GM23248 (cell line): ENCODE measurements at regions not wholly inside any gene's neighbourhood (a gene's known extent, or its start where the extent isn't known, plus 50 kb on each side); places are given as distances from the start of the nearest gene placed in this dataset.
A peak's percentile ranks its signal among the peaks of the same experiment; 100 is the strongest.

Experiments used
- DNase-seq: peaks from one replicate; pipeline ENCODE4 v3.0.0-alpha.2; 2015
- H2AFZ ChIP-seq: fragments of 200-600 bp; sonication (generic); 2 replicates; pipeline ENCODE4 v1.6.1; 2016; ENCODE audit warnings: antibody characterized with exemption
- H3F3A ChIP-seq: fragments of 200-600 bp; sonication (generic); 2 replicates; pipeline ENCODE4 v1.6.1; 2016; ENCODE audit warnings: mild to moderate bottlenecking, antibody characterized with exemption, mixed run types; ENCODE audit not compliant: insufficient read depth
- H3K27ac ChIP-seq: fragments of 200-600 bp; sonication (generic); 2 replicates; pipeline ENCODE4 v1.5.1; 2016; ENCODE audit warnings: mild to moderate bottlenecking
- H3K27me3 ChIP-seq: fragments of 200-600 bp; sonication (generic); replicated peaks from 2 replicates; pipeline ENCODE4 v1.6.1; 2016; ENCODE audit warnings: mild to moderate bottlenecking; ENCODE audit not compliant: insufficient read depth
- H3K36me3 ChIP-seq: fragments of 200-600 bp; sonication (generic); 2 replicates; pipeline ENCODE4 v1.6.1; 2016; ENCODE audit warnings: low read depth, mild to moderate bottlenecking
- H3K4me1 ChIP-seq: fragments of 200-600 bp; sonication (generic); 2 replicates; pipeline ENCODE4 v1.6.1; 2016; ENCODE audit warnings: mild to moderate bottlenecking; ENCODE audit not compliant: insufficient read depth
- H3K4me2 ChIP-seq: fragments of 200-600 bp; sonication (generic); one replicate; pipeline ENCODE4 v1.6.1; 2016; ENCODE audit warnings: mild to moderate bottlenecking; ENCODE audit not compliant: unreplicated experiment
- H3K4me3 ChIP-seq: fragments of 200-600 bp; sonication (generic); 2 replicates; pipeline ENCODE4 v1.5.1; 2016; ENCODE audit warnings: mild to moderate bottlenecking
- H3K79me2 ChIP-seq: fragments of 200-600 bp; sonication (generic); 2 replicates; pipeline ENCODE4 v1.6.1; 2016; ENCODE audit warnings: mild to moderate bottlenecking; ENCODE audit not compliant: insufficient read depth
- H3K9ac ChIP-seq: fragments of 200-600 bp; sonication (generic); 2 replicates; pipeline ENCODE4 v1.6.1; 2016; ENCODE audit warnings: mild to moderate bottlenecking
- H3K9me2 ChIP-seq: fragments of 200-600 bp; sonication (generic); 2 replicates; pipeline ENCODE4 v1.6.1; 2016; ENCODE audit warnings: mixed run types, mild to moderate bottlenecking, moderate library complexity; ENCODE audit not compliant: insufficient read depth
- H3K9me3 ChIP-seq: fragments of 200-600 bp; sonication (generic); one replicate; pipeline ENCODE4 v1.6.1; 2017; ENCODE audit warnings: low read depth
- H4K20me1 ChIP-seq: fragments of 200-600 bp; sonication (generic); 2 replicates; pipeline ENCODE4 v1.6.0; 2016; ENCODE audit not compliant: insufficient read depth
- EZH2 ChIP-seq: fragments of 200-600 bp; sonication (generic); IDR thresholded peaks from 2 replicates; pipeline ENCODE4 v1.6.1; 2018; ENCODE audit warnings: antibody characterized with exemption, mild to moderate bottlenecking; ENCODE audit not compliant: insufficient read depth, poor library complexity, severe bottlenecking
- EZH2phosphoT487 ChIP-seq: fragments of 200-600 bp; sonication (generic); IDR thresholded peaks from 2 replicates; pipeline ENCODE4 v1.6.1; 2018; ENCODE audit warnings: antibody characterized with exemption, moderate library complexity, mild to moderate bottlenecking, low read depth; ENCODE audit not compliant: insufficient read depth
- WGBS, 2 experiments: methylation state at CpG; one replicate each; pipeline ENCODE4 v1.1.6; 2015 to 2017; ENCODE audit warnings: low lambda C conversion rate in 2 of 2, low coverage in 1 of 2; ENCODE audit errors: missing lambda C conversion rate in 2 of 2; 5-methylcytosine and 5-hydroxymethylcytosine counted together
- in situ Hi-C: fragments of 300-500 bp; cut with MboI; formaldehyde crosslinking; loops from 2 replicates; pipeline ENCODE4 v1.15.0; 2020

- Histone ChIP-seq H3K4me1 (no peaks in the 10 kb centered on the region), H3F3A (no peaks in the 10 kb centered on the region), H3K27ac (no peak overlapping the region), H3K4me3 (no peak overlapping the region), H3K9me3 (no peaks in the 10 kb centered on the region), H3K9me2 (no peaks in the 10 kb centered on the region), H3K9ac (no peak overlapping the region), H3K36me3 (no peaks in the 10 kb centered on the region), H3K27me3 (no peaks in the 10 kb centered on the region), H2AFZ (no peak overlapping the region), H3K4me2 (no peak overlapping the region), H3K79me2 (no peaks in the 10 kb centered on the region), H4K20me1 (no peaks in the 10 kb centered on the region)
- peak; percentile 7 for DNase-seq
- TF ChIP-seq EZH2, result no peak
- no peak for TF ChIP-seq EZH2phosphoT487
- WGBS, 2 experiments, result 17 to 26% methylated on average over 4 of the region's 4 CpGs
- in situ Hi-C loops, result no loop called here
Observed at GRCh38 chr14:86646696-86647690, 1117.0 kb downstream of the FLRT2 start.

GRCh38 chr14:86646125-86646524 is 1116.2 kb downstream of the FLRT2 start:
- Histone ChIP-seq H3K9me3 (no peaks in the 10 kb centered on the region), H3K9me2 (no peaks in the 10 kb centered on the region), H3K4me3 (no peak overlapping the region), H3K27me3 (no peaks in the 10 kb centered on the region), H3K9ac (no peak overlapping the region), H3K79me2 (no peaks in the 10 kb centered on the region), H3K4me1 (no peaks in the 10 kb centered on the region), H4K20me1 (no peaks in the 10 kb centered on the region), H3K4me2 (no peak overlapping the region), H2AFZ (no peak overlapping the region), H3K36me3 (no peaks in the 10 kb centered on the region), H3F3A (no peaks in the 10 kb centered on the region), H3K27ac (no peak overlapping the region)
- in situ Hi-C loops, result no loop called here
- DNase-seq, result no peak
- 33 to 38% methylated on average over 5 of the region's 5 CpGs for WGBS, 2 experiments
- no peak for TF ChIP-seq EZH2phosphoT487

- Histone ChIP-seq H3K4me1 (no peaks in the 10 kb centered on the region), H3K9me2 (no peaks in the 10 kb centered on the region), H4K20me1 (no peaks in the 10 kb centered on the region), H3K9ac (no peak overlapping the region), H3K4me3 (no peak overlapping the region), H3K79me2 (no peaks in the 10 kb centered on the region), H3K36me3 (no peaks in the 10 kb centered on the region), H3K9me3 (no peaks in the 10 kb centered on the region), H3K4me2 (no peak overlapping the region), H3F3A (no peaks in the 10 kb centered on the region), H2AFZ (no peak overlapping the region), H3K27me3 (no peaks in the 10 kb centered on the region), H3K27ac (no peak overlapping the region)
- in situ Hi-C loops, result no loop called here
- TF ChIP-seq EZH2phosphoT487 (no peak), EZH2 (no peak)
- DNase-seq, result no peak
Observed at GRCh38 chr14:86641310-86641709, 1111.4 kb downstream of the FLRT2 start.

- no peaks in the 10 kb centered on the region for H3K27me3 ChIP-seq
- no peak overlapping the region for H3K4me2 ChIP-seq
- H3K4me3 ChIP-seq, result no peak overlapping the region
- DNase-seq, result no peak
- no peaks in the 10 kb centered on the region for H4K20me1 ChIP-seq
- H3F3A ChIP-seq, result no peaks in the 10 kb centered on the region
- H3K4me1 ChIP-seq, result no peaks in the 10 kb centered on the region
- no peak overlapping the region for H2AFZ ChIP-seq
- no peak for TF ChIP-seq EZH2phosphoT487
- no peak for TF ChIP-seq EZH2
- no peak overlapping the region for H3K27ac ChIP-seq
- H3K9me2 ChIP-seq, result no peaks in the 10 kb centered on the region
- no peaks in the 10 kb centered on the region for H3K9me3 ChIP-seq
- no peaks in the 10 kb centered on the region for H3K79me2 ChIP-seq
- in situ Hi-C loops, result no loop called here
- H3K36me3 ChIP-seq, result no peaks in the 10 kb centered on the region
- WGBS, 2 experiments, result 3 to 4% methylated on average over 3 of the region's 3 CpGs
- no peak overlapping the region for H3K9ac ChIP-seq
Observed at GRCh38 chr14:86640288-86640687, 1110.3 kb downstream of the FLRT2 start.
